Vagina (tissue), 2 donors: ENCODE measurements at regions not wholly inside any gene's neighbourhood (a gene's known extent, or its start where the extent isn't known, plus 50 kb on each side); places are given as distances from the start of the nearest gene placed in this dataset.

ENCODE experiments used
- CTCF ChIP-seq, 3 experiments: fragments of 450-650 bp in 2 of 3; fragments of 200-600 bp in 1 of 3; sonication (generic) in 1 of 3; IDR thresholded peaks; one replicate each; pipeline ENCODE4 v1.5.1; 2017 to 2019; ENCODE audit warnings: antibody characterized with exemption in 3 of 3, mild to moderate bottlenecking in 2 of 3, moderate library complexity in 2 of 3
- POLR2A ChIP-seq, 2 donors: fragments of 450-650 bp; IDR thresholded peaks; one replicate each; pipeline ENCODE4 v1.6.1; 2017; ENCODE audit warnings: antibody characterized with exemption in 2 of 2, mild to moderate bottlenecking in 2 of 2, moderate library complexity in 2 of 2
- POLR2AphosphoS5 ChIP-seq, 2 donors: sonication (generic); formaldehyde crosslinking; IDR thresholded peaks; one replicate each; pipeline ENCODE4 v1.9.0; 2017; ENCODE audit warnings: antibody characterized with exemption in 2 of 2, mild to moderate bottlenecking in 2 of 2, low read depth in 1 of 2; ENCODE audit not compliant: insufficient read depth in 1 of 2

DNA sequence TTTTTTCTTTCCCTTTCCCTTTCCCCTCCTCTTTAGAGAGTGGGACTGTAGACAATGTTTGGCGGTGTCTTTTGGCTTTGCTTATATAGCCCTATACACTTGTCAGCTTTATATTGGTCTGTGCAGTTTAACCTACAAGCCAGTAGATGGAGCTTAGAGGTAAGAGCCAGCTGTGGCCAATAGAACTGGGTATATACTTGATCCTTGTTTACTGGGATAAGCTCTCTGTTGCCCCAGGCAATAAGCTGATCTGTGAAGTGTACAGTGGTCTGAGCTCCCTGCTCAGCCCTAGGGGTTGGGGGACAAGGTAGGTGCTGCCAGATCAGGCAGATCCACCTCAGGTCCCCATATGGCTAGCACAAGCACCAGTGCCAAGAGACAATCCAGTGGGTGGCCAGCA lies 434.1 kb downstream of the NOVA1 start:
- TF ChIP-seq CTCF (IDR thresholded peaks at IDR 0.05) (peak in 2 of 3 experiments; percentile 20 to 22), POLR2AphosphoS5 (IDR thresholded peaks at IDR 0.05; ENCODE audit: insufficient read depth in 1 of 2, low read depth in 1 of 2) (no peak), POLR2A (IDR thresholded peaks at IDR 0.05) (no peak)
